Uterus (tissue), 3 donors: ENCODE measurements at regions not wholly inside any gene's neighbourhood (a gene's known extent, or its start where the extent isn't known, plus 50 kb on each side); places are given as distances from the start of the nearest gene placed in this dataset.

Experiments
- DNase-seq, 2 donors: peaks; one replicate each; pipeline ENCODE4 v3.0.0-alpha.2; 2019 to 2020
- H3K27ac ChIP-seq, 2 donors: fragments of 200-600 bp; sonication (generic); 1 replicate in 1 of 2; 2 replicates in 1 of 2; pipeline ENCODE4 v1.5.1; 2016 to 2018
- H3K27me3 ChIP-seq, 2 donors: fragments of 200-600 bp; sonication (generic); one replicate each; pipeline ENCODE4 v1.5.1; 2018 to 2019; ENCODE audit warnings: control low read depth in 1 of 2
- H3K36me3 ChIP-seq, 2 donors: fragments of 200-600 bp; sonication (generic); one replicate each; pipeline ENCODE4 v1.5.1; 2019; ENCODE audit warnings: control low read depth in 1 of 2
- H3K4me1 ChIP-seq, 2 donors: fragments of 200-600 bp; sonication (generic); one replicate each; pipeline ENCODE4 v1.5.1; 2018 to 2019; ENCODE audit warnings: control low read depth in 1 of 2
- H3K4me3 ChIP-seq, 2 donors: fragments of 200-600 bp; sonication (generic); 1 replicate in 1 of 2; 2 replicates in 1 of 2; pipeline ENCODE4 v1.5.1; 2018 to 2019; ENCODE audit warnings: mild to moderate bottlenecking in 1 of 2
- H3K9me3 ChIP-seq, 2 donors: fragments of 200-600 bp; sonication (generic); one replicate each; pipeline ENCODE4 v1.5.1; 2019; ENCODE audit warnings: control low read depth in 1 of 2
- CTCF ChIP-seq, 4 experiments: fragments of 200-600 bp in 2 of 4; fragments of 450-650 bp in 2 of 4; sonication (generic) in 2 of 4; IDR thresholded peaks; one replicate each; pipeline ENCODE4 v1.5.1; 2016 to 2019; ENCODE audit warnings: antibody characterized with exemption in 4 of 4, mild to moderate bottlenecking in 2 of 4, moderate library complexity in 1 of 4
- POLR2A ChIP-seq, 2 donors: fragments of 450-650 bp; IDR thresholded peaks; one replicate each; pipeline ENCODE4 v1.6.1; 2016; ENCODE audit warnings: antibody characterized with exemption in 2 of 2, mild to moderate bottlenecking in 1 of 2, moderate library complexity in 1 of 2
- intact Hi-C: fragments of 100-400 bp; cut with DNase I; formaldehyde crosslinking; loops from one replicate; pipeline ENCODE4 v1.15.1; 2023; ENCODE audit warnings: low total_unique reads
- donor health status: DM: yes; HTN: yes; CAD: no.

GRCh38 chr2:195535911-195536522 lies 121.0 kb upstream of the SLC39A10 start:
- DNase-seq = no peak
- Histone ChIP-seq H3K9me3 (no peaks in the 10 kb centered on the region), H3K36me3 (no peaks in the 10 kb centered on the region), H3K27ac (no peak overlapping the region), H3K4me1 (no peaks in the 10 kb centered on the region), H3K27me3 (no peaks in the 10 kb centered on the region), H3K4me3 (no peak overlapping the region)
- no peak for TF ChIP-seq POLR2A (IDR thresholded peaks at IDR 0.05)
- intact Hi-C loops = no loop called here

- TF ChIP-seq POLR2A (IDR thresholded peaks at IDR 0.05) (no peak), CTCF (IDR thresholded peaks at IDR 0.05) (no peak)
- H3K4me1 ChIP-seq = no peaks in the 10 kb centered on the region
- no peaks in the 10 kb centered on the region for H3K27me3 ChIP-seq
- DNase-seq = no peak
- intact Hi-C loops = no loop called here
- no peaks in the 10 kb centered on the region for H3K36me3 ChIP-seq
- no peaks in the 10 kb centered on the region for H3K9me3 ChIP-seq
- no peak overlapping the region for H3K27ac ChIP-seq
- no peak overlapping the region for H3K4me3 ChIP-seq
These were observed 122.1 kb upstream of the SLC39A10 start for GRCh38 chr2:195534971-195535370.

- intact Hi-C loops = no loop called here
- DNase-seq = no peak
- TF ChIP-seq CTCF (IDR thresholded peaks at IDR 0.05) = no peak
- TF ChIP-seq POLR2A (IDR thresholded peaks at IDR 0.05) = no peak
- Histone ChIP-seq H3K36me3 (no peaks in the 10 kb centered on the region), H3K4me1 (no peaks in the 10 kb centered on the region), H3K9me3 (no peaks in the 10 kb centered on the region), H3K27me3 (no peaks in the 10 kb centered on the region), H3K4me3 (no peak overlapping the region), H3K27ac (no peak overlapping the region)
These were observed 123.0 kb upstream of the SLC39A10 start for GRCh38 chr2:195533771-195534642.

- TF ChIP-seq POLR2A (IDR thresholded peaks at IDR 0.05) (no peak), CTCF (IDR thresholded peaks at IDR 0.05) (no peak)
- Histone ChIP-seq H3K4me3 (no peak overlapping the region), H3K27ac (no peak overlapping the region), H3K4me1 (no peaks in the 10 kb centered on the region), H3K9me3 (no peaks in the 10 kb centered on the region), H3K36me3 (no peaks in the 10 kb centered on the region), H3K27me3 (no peaks in the 10 kb centered on the region)
- DNase-seq = no peak
- intact Hi-C loops = no loop called here
These were observed 124.3 kb upstream of the SLC39A10 start for GRCh38 chr2:195532628-195533271.

DNA sequence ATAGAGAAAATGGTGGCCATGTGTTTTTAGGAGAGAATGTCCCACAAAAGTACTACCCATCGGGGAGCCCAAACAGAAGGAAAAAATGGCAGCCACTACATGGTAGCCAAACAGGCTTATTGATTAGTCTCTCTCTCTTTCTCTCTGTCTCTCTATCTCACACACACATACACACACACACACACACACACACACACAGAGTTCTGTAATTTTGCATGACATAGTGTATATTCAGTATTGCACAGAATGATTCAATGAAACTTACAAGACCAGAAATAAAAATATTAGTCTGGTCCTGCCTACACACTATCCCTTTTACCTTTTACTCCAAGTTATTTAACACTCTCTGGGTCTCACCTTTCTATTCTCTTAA lies 124.8 kb upstream of the SLC39A10 start:
- DNase-seq = no peak
- H3K36me3 ChIP-seq = no peaks in the 10 kb centered on the region
- TF ChIP-seq CTCF (IDR thresholded peaks at IDR 0.05) (no peak), POLR2A (IDR thresholded peaks at IDR 0.05) (no peak)
- no peaks in the 10 kb centered on the region for H3K9me3 ChIP-seq
- intact Hi-C loops = no loop called here
- H3K27me3 ChIP-seq = no peaks in the 10 kb centered on the region
- no peak overlapping the region for H3K4me3 ChIP-seq
- H3K4me1 ChIP-seq = no peaks in the 10 kb centered on the region
- H3K27ac ChIP-seq = no peak overlapping the region
